IMR-90 (cell line): ENCODE measurements at regions not wholly inside any gene's neighbourhood (a gene's known extent, or its start where the extent isn't known, plus 50 kb on each side); places are given as distances from the start of the nearest gene placed in this dataset.

Experiments used
- ATAC-seq: fragments of 200-7000 bp; cut with Tn5 transposase; 2 replicates; pipeline ENCODE4 v1.9.1; 2020; ENCODE audit warnings: low read depth, mild to moderate bottlenecking, moderate library complexity
- BruUV-seq: library from RNA; stranded (reverse); fragments of 400-500 nt; replicated peaks from 2 replicates; lab custom pipeline; 2021; lab: Mats Ljungman, UMichigan
- CTCF ChIA-PET: fragments of 300-600 bp; formaldehyde crosslinking; extraction: SDS; loops from one replicate; lab custom pipeline; 2021; ENCODE audit warnings: antibody characterized with exemption; lab: Yijun Ruan, JAX
- POLR2A ChIA-PET: fragments of 300-600 bp; sonication (Branson Sonifier 250); formaldehyde crosslinking; loops from one replicate; lab custom pipeline; 2022; ENCODE audit warnings: antibody characterized with exemption; ENCODE audit not compliant: unreplicated experiment; lab: Charles Lee
- DNase-seq: peaks from one replicate; pipeline ENCODE4 v3.0.0; 2013
- H2AFZ ChIP-seq: replicated peaks from 2 replicates; pipeline ENCODE3; 2013; ENCODE audit warnings: low read length, mild to moderate bottlenecking; ENCODE audit not compliant: poor library complexity
- H2AK5ac ChIP-seq: 2 replicates; pipeline ENCODE4 v1.6.1; 2013; ENCODE audit warnings: low read depth, low read length, inconsistent platforms
- H2AK9ac ChIP-seq: replicated peaks from 2 replicates; pipeline ENCODE3; 2013; ENCODE audit warnings: mild to moderate bottlenecking, low read depth, low read length, moderate library complexity; ENCODE audit not compliant: poor library complexity
- H2BK120ac ChIP-seq: 2 replicates; pipeline ENCODE4 v1.6.1; 2013; ENCODE audit warnings: low read depth, low read length, inconsistent platforms
- H2BK15ac ChIP-seq: 3 replicates; pipeline ENCODE4 v1.6.1; 2013; ENCODE audit warnings: low read depth, low read length, inconsistent platforms
- H2BK20ac ChIP-seq: 2 replicates; pipeline ENCODE4 v1.6.1; 2013; ENCODE audit warnings: low read depth, mild to moderate bottlenecking, inconsistent platforms, low read length, moderate library complexity
- H2BK5ac ChIP-seq: 2 replicates; pipeline ENCODE4 v1.6.1; 2013; ENCODE audit warnings: mild to moderate bottlenecking, low read depth, low read length, inconsistent platforms; ENCODE audit not compliant: poor library complexity, severe bottlenecking
- H3K14ac ChIP-seq: replicated peaks from 2 replicates; pipeline ENCODE4 v1.6.1; 2013; ENCODE audit warnings: low read depth, low read length, inconsistent platforms
- H3K18ac ChIP-seq: 2 replicates; pipeline ENCODE4 v1.6.1; 2013; ENCODE audit warnings: low read depth, low read length, control low read depth
- H3K23ac ChIP-seq: 2 replicates; pipeline ENCODE4 v1.6.1; 2013; ENCODE audit warnings: low read depth, low read length, inconsistent platforms
- H3K27ac ChIP-seq: 2 replicates; pipeline ENCODE4 v1.5.1; 2013; ENCODE audit warnings: mild to moderate bottlenecking, control low read depth, low read length; ENCODE audit not compliant: insufficient read depth
- H3K27me3 ChIP-seq: 2 replicates; pipeline ENCODE4 v1.6.1; 2013; ENCODE audit warnings: low read length; ENCODE audit not compliant: control insufficient read depth, insufficient read depth
- H3K36me3 ChIP-seq: 2 replicates; pipeline ENCODE4 v1.6.1; 2013; ENCODE audit warnings: low read length, mixed read lengths; ENCODE audit not compliant: control insufficient read depth, insufficient read depth
- H3K4ac ChIP-seq: 2 replicates; pipeline ENCODE4 v1.6.1; 2013; ENCODE audit warnings: low read depth, low read length, inconsistent platforms
- H3K4me1 ChIP-seq: 2 replicates; pipeline ENCODE4 v1.6.1; 2013; ENCODE audit warnings: low read length, mixed read lengths; ENCODE audit not compliant: control insufficient read depth, insufficient read depth
- H3K4me2 ChIP-seq: 2 replicates; pipeline ENCODE4 v1.6.1; 2013; ENCODE audit warnings: low read depth, mild to moderate bottlenecking, control low read depth, low read length, moderate library complexity
- H3K4me3 ChIP-seq: 2 replicates; pipeline ENCODE4 v1.5.1; 2013; ENCODE audit warnings: low read depth, mild to moderate bottlenecking, control low read depth, low read length, moderate library complexity; ENCODE audit not compliant: insufficient read depth
- H3K56ac ChIP-seq: 2 replicates; pipeline ENCODE4 v1.6.1; 2013; ENCODE audit warnings: low read length, inconsistent platforms; ENCODE audit not compliant: insufficient read depth; ENCODE audit errors: extremely low read depth
- H3K79me1 ChIP-seq, 2 experiments: 2 replicates each; pipeline ENCODE4 v1.6.1; 2013; ENCODE audit warnings: low read length in 2 of 2, inconsistent platforms in 1 of 2, low read depth in 1 of 2
- H3K9ac ChIP-seq: 2 replicates; pipeline ENCODE4 v1.6.1; 2013; ENCODE audit warnings: low read depth, low read length, control low read depth
- H3K9me1 ChIP-seq: 2 replicates; pipeline ENCODE4 v1.6.1; 2013; ENCODE audit warnings: low read length, inconsistent platforms; ENCODE audit not compliant: insufficient read depth
- H3K9me3 ChIP-seq: 2 replicates; pipeline ENCODE4 v1.6.1; 2013; ENCODE audit warnings: low read length; ENCODE audit not compliant: control insufficient read depth, insufficient read depth
- H4K20me1 ChIP-seq: 2 replicates; pipeline ENCODE4 v1.6.1; 2013; ENCODE audit warnings: low read length, inconsistent platforms; ENCODE audit not compliant: insufficient read depth
- H4K5ac ChIP-seq: 2 replicates; pipeline ENCODE4 v1.6.1; 2013; ENCODE audit warnings: mild to moderate bottlenecking, low read depth, low read length, control low read depth
- H4K8ac ChIP-seq, 2 experiments: 2 replicates each; pipeline ENCODE4 v1.6.1; 2013; ENCODE audit warnings: low read depth in 2 of 2, low read length in 2 of 2, control low read depth in 1 of 2, inconsistent platforms in 1 of 2
- H4K91ac ChIP-seq: 2 replicates; pipeline ENCODE4 v1.6.1; 2013; ENCODE audit warnings: low read depth, low read length, inconsistent platforms; ENCODE audit not compliant: insufficient read depth
- BHLHE40 ChIP-seq: fragments of 150-350 bp; IDR thresholded peaks from 2 replicates; pipeline ENCODE4 v1.6.1; 2016; ENCODE audit warnings: mild to moderate bottlenecking, low read depth, low read length
- CEBPB ChIP-seq: IDR thresholded peaks from 2 replicates; pipeline ENCODE4 v1.6.1; 2012; ENCODE audit warnings: low read depth, low read length, improper control_type of control experiment
- CHD1 ChIP-seq: IDR thresholded peaks from 2 replicates; pipeline ENCODE4 v1.6.1; 2012; ENCODE audit warnings: low read depth, low read length, improper control_type of control experiment
- CTCF ChIP-seq: conservative IDR thresholded peaks from 2 replicates; pipeline ENCODE4 v1.5.1; 2012; ENCODE audit warnings: mild to moderate bottlenecking, low read depth, low read length, improper control_type of control experiment
- ELK1 ChIP-seq: fragments of 150-350 bp; IDR thresholded peaks from 2 replicates; pipeline ENCODE4 v1.6.1; 2016; ENCODE audit warnings: low read depth, mild to moderate bottlenecking, low read length, moderate library complexity, borderline replicate concordance
- FOS ChIP-seq: fragments of 150-350 bp; IDR thresholded peaks from 2 replicates; pipeline ENCODE4 v1.6.1; 2016; ENCODE audit warnings: low read depth, low read length
- MAFK ChIP-seq: IDR thresholded peaks from 2 replicates; pipeline ENCODE4 v1.6.1; 2012; ENCODE audit warnings: low read depth, low read length, improper control_type of control experiment
- MAZ ChIP-seq: IDR thresholded peaks from 2 replicates; pipeline ENCODE4 v1.6.1; 2012; ENCODE audit warnings: low read depth, mild to moderate bottlenecking, low read length, improper control_type of control experiment, moderate library complexity, borderline replicate concordance
- MXI1 ChIP-seq: IDR thresholded peaks from 2 replicates; pipeline ENCODE4 v1.6.1; 2012; ENCODE audit warnings: low read depth, mild to moderate bottlenecking, low read length, moderate library complexity, borderline replicate concordance
- NFE2L2 ChIP-seq: fragments of 150-350 bp; IDR thresholded peaks from 2 replicates; pipeline ENCODE4 v1.6.1; 2016; ENCODE audit warnings: low read depth, mild to moderate bottlenecking, low read length
- POLR2A ChIP-seq: IDR thresholded peaks from 2 replicates; pipeline ENCODE4 v1.6.1; 2012; ENCODE audit warnings: mild to moderate bottlenecking, low read depth, low read length
- RAD21 ChIP-seq: IDR thresholded peaks from 2 replicates; pipeline ENCODE4 v1.6.1; 2012; ENCODE audit warnings: low read length, improper control_type of control experiment
- RCOR1 ChIP-seq: IDR thresholded peaks from 2 replicates; pipeline ENCODE4 v1.6.1; 2012; ENCODE audit warnings: mild to moderate bottlenecking, low read length, improper control_type of control experiment; ENCODE audit not compliant: insufficient replicate concordance
- RFX5 ChIP-seq: IDR thresholded peaks from 2 replicates; pipeline ENCODE4 v1.8.0; 2012; ENCODE audit warnings: low read depth, mild to moderate bottlenecking, low read length, moderate library complexity
- SMC3 ChIP-seq: fragments of 150-350 bp; IDR thresholded peaks from 2 replicates; pipeline ENCODE4 v1.6.1; 2016; ENCODE audit warnings: low read depth, mild to moderate bottlenecking, antibody characterized with exemption, low read length, moderate library complexity
- USF2 ChIP-seq: fragments of 150-350 bp; IDR thresholded peaks from 2 replicates; pipeline ENCODE4 v1.6.1; 2017; ENCODE audit warnings: mild to moderate bottlenecking, antibody characterized with exemption, low read length, low read depth
- WGBS, 2 experiments: methylation state at CpG; one replicate each; pipeline versions ENCODE4 v1.1.5 to v1.1.7; 2013; ENCODE audit warnings: missing lambda C conversion rate in 2 of 2; ENCODE audit not compliant: insufficient read length in 1 of 2; ENCODE audit errors: extremely low coverage in 2 of 2; 5-methylcytosine and 5-hydroxymethylcytosine counted together
- dilution Hi-C: fragments of 300-500 bp; cut with HindIII; formaldehyde crosslinking; loops from one replicate; pipeline ENCODE4 v1.14.3; 2018; ENCODE audit warnings: low sequenced_read_pairs; ENCODE audit not compliant: unreplicated experiment
- in situ Hi-C: fragments of 300-500 bp; cut with MboI; formaldehyde crosslinking; loops from 3 replicates; pipeline ENCODE4 v1.14.3; 2019; ENCODE audit warnings: low sequenced_read_pairs, inconsistent platforms, mixed read lengths
- intact Hi-C: fragments of 100-400 bp; cut with micrococcal nuclease; formaldehyde crosslinking; loops from 2 replicates; pipeline ENCODE4 v1.10.0; 2022

GRCh38 chr14:39617537-39617936, 185.3 kb upstream of the FBXO33 start:
- DNase-seq (no peak), ATAC-seq (no peak)
- no peak overlapping the region for H2AK5ac ChIP-seq
- H3K4me2 ChIP-seq: no peak overlapping the region
- no peaks in the 10 kb centered on the region for H3K9me1 ChIP-seq
- TF ChIP-seq MAZ: no peak
- no peak for TF ChIP-seq POLR2A
- TF ChIP-seq MAFK: no peak
- TF ChIP-seq USF2: no peak
- TF ChIP-seq SMC3: no peak
- no peak for TF ChIP-seq MXI1
- TF ChIP-seq FOS: no peak
- TF ChIP-seq CTCF: no peak
- TF ChIP-seq CHD1: no peak
- no peak for TF ChIP-seq NFE2L2
- no peak for TF ChIP-seq RFX5
- TF ChIP-seq RAD21: no peak
- TF ChIP-seq CEBPB: no peak
- TF ChIP-seq ELK1: no peak
- no peak for TF ChIP-seq RCOR1
- TF ChIP-seq BHLHE40: no peak
- POLR2A ChIA-PET: no interaction called here
- no TSS peak for BruUV-seq
- no peaks in the 10 kb centered on the region for H3K4me1 ChIP-seq
- no peaks in the 10 kb centered on the region for H3K36me3 ChIP-seq
- intact Hi-C loops: no loop called here
- H3K14ac ChIP-seq: no peak overlapping the region
- H2BK5ac ChIP-seq: no peak overlapping the region
- in situ Hi-C loops: no loop called here
- dilution Hi-C loops: no loop called here
- H2BK20ac ChIP-seq: no peak overlapping the region
- H4K20me1 ChIP-seq: no peaks in the 10 kb centered on the region
- H3K27me3 ChIP-seq: no peaks in the 10 kb centered on the region
- no peak overlapping the region for H3K56ac ChIP-seq
- H3K79me1 ChIP-seq: no peaks in the 10 kb centered on the region
- CTCF ChIA-PET: no interaction called here
- H2AFZ ChIP-seq: no peak overlapping the region
- H2AK9ac ChIP-seq: no peak overlapping the region
- no peak overlapping the region for H4K8ac ChIP-seq
- no peak overlapping the region for H4K5ac ChIP-seq
- WGBS, 2 experiments: no CpG with 5 or more reads among the region's 1 CpG
- H4K91ac ChIP-seq: no peak overlapping the region
- H3K9ac ChIP-seq: no peak overlapping the region
- H3K23ac ChIP-seq: no peak overlapping the region
- H3K9me3 ChIP-seq: peaks cover 10% of the 10 kb centered on the region
- no peak overlapping the region for H3K4me3 ChIP-seq
- no peak overlapping the region for H2BK15ac ChIP-seq
- H3K4ac ChIP-seq: no peak overlapping the region
- H2BK120ac ChIP-seq: no peak overlapping the region
- H3K27ac ChIP-seq: no peak overlapping the region
- no peak overlapping the region for H3K18ac ChIP-seq
